ENCODE measurements at regions not wholly inside any gene's neighbourhood (a gene's known extent, or its start where the extent isn't known, plus 50 kb on each side); places are given as distances from the start of the nearest gene placed in this dataset.
"Not testable (repeated sequence)": the region's sequence is repeated elsewhere in the genome, so short reads cannot be mapped to it uniquely, and the experiment has no call there.

GRCh38 chr4:114252499-114252898 lies 273.1 kb upstream of the ARSJ start:
- no peak for DNase-seq

- no peak for DNase-seq
Measured at GRCh38 chr4:114257501-114257900, 278.1 kb upstream of the ARSJ start.

- DNase-seq, result not testable (repeated sequence)
Measured at GRCh38 chr4:114262421-114262820, 283.0 kb upstream of the ARSJ start.

- no peak for DNase-seq
Measured at GRCh38 chr4:114263233-114263632, 283.8 kb upstream of the ARSJ start.

- no peak for DNase-seq
Measured at GRCh38 chr4:114264452-114264851, 285.0 kb upstream of the ARSJ start.

GRCh38 chr4:114264877-114265291 lies 285.4 kb upstream of the ARSJ start:
- DNase-seq, result no peak

- DNase-seq, result no peak
Measured at GRCh38 chr4:114265342-114265741, 285.9 kb upstream of the ARSJ start.

- no peak for DNase-seq
Measured at GRCh38 chr4:114267976-114268375, 288.5 kb upstream of the ARSJ start.

- no peak for DNase-seq
Measured at GRCh38 chr4:114271031-114271430, 291.6 kb upstream of the ARSJ start.

GRCh38 chr4:114272226-114272625 lies 292.8 kb upstream of the ARSJ start:
- DNase-seq, result peak in 2 of 4 experiments; percentile 29 to 52

GRCh38 chr4:114273238-114273637 lies 293.8 kb upstream of the ARSJ start:
- peak in 1 of 4 experiments; percentile 7 for DNase-seq

- DNase-seq, result no peak
Measured at GRCh38 chr4:114277690-114278089, 298.2 kb upstream of the ARSJ start.

- DNase-seq, result no peak
Measured at GRCh38 chr4:114279066-114279465, 299.6 kb upstream of the ARSJ start.

GRCh38 chr4:114279711-114280110 lies 300.3 kb upstream of the ARSJ start:
- no peak for DNase-seq

- no peak for DNase-seq
Measured at GRCh38 chr4:114280645-114281044, 301.2 kb upstream of the ARSJ start.

GRCh38 chr4:114281164-114281960 lies 301.9 kb upstream of the ARSJ start:
- no peak for DNase-seq

GRCh38 chr4:114282937-114283336 lies 303.5 kb upstream of the ARSJ start:
- peak in 1 of 4 experiments; percentile 4 for DNase-seq

- no peak for DNase-seq
Measured at GRCh38 chr4:114284629-114285028, 305.2 kb upstream of the ARSJ start.

GRCh38 chr4:114286262-114286810 lies 306.9 kb upstream of the ARSJ start:
- DNase-seq, result no peak

GRCh38 chr4:114287079-114287696 lies 307.7 kb upstream of the ARSJ start:
- no peak for DNase-seq

GRCh38 chr4:114296126-114296525 lies 302.5 kb upstream of the UGT8 start:
- no peak for DNase-seq

- no peak for DNase-seq
Measured at GRCh38 chr4:114302472-114302871, 296.1 kb upstream of the UGT8 start.

GRCh38 chr4:114304046-114304445 lies 294.6 kb upstream of the UGT8 start:
- no peak for DNase-seq

- no peak for DNase-seq
Measured at GRCh38 chr4:114304567-114304966, 294.0 kb upstream of the UGT8 start.

All from suppressor macrophage (primary cell).